Activated B cell treated with CpG ODN at 0.5 μM for 24 hours (primary cell): ENCODE measurements at regions not wholly inside any gene's neighbourhood (a gene's known extent, or its start where the extent isn't known, plus 50 kb on each side); places are given as distances from the start of the nearest gene placed in this dataset.

Experiments
- ATAC-seq: fragments of 200-7000 bp; cut with Tn5 transposase; one replicate; pipeline ENCODE4 v1.10.0; 2021; ENCODE audit warnings: low read depth, mild to moderate bottlenecking, moderate library complexity
- CTCF ChIA-PET: fragments of 350-600 bp; sonication (Branson Sonifier 250); formaldehyde crosslinking; loops from one replicate; lab custom pipeline; 2021; ENCODE audit warnings: antibody characterized with exemption; lab: Charles Lee
- POLR2A ChIA-PET: fragments of 350-600 bp; sonication (Branson Sonifier 250); formaldehyde crosslinking; loops from one replicate; lab custom pipeline; 2021; ENCODE audit warnings: antibody characterized with exemption; lab: Charles Lee
- DNase-seq: peaks from one replicate; pipeline ENCODE4 v3.0.0; 2022
- H3K27ac Mint-ChIP-seq: one replicate; pipeline ENCODE4 v1.8.0; 2020; ENCODE audit warnings: mixed read lengths
- H3K27me3 Mint-ChIP-seq: one replicate; pipeline ENCODE4 v1.8.0; 2021; ENCODE audit warnings: mixed read lengths
- H3K36me3 Mint-ChIP-seq: one replicate; pipeline ENCODE4 v1.8.0; 2021; ENCODE audit warnings: low read depth, mixed read lengths
- H3K4me1 Mint-ChIP-seq: one replicate; pipeline ENCODE4 v1.8.0; 2021; ENCODE audit warnings: mixed read lengths
- H3K4me3 Mint-ChIP-seq: one replicate; pipeline ENCODE4 v1.8.0; 2020; ENCODE audit warnings: mild to moderate bottlenecking, mixed read lengths
- H3K9me3 Mint-ChIP-seq: one replicate; pipeline ENCODE4 v1.8.0; 2020; ENCODE audit warnings: mixed read lengths
- intact Hi-C: fragments of 100-400 bp; cut with micrococcal nuclease; formaldehyde crosslinking; loops from one replicate; pipeline ENCODE4 v1.15.1; 2024
- TF ChIP-seq, protein P1 (sequence below): fragments of 200-600 bp; IDR thresholded peaks from one replicate; pipeline ENCODE4 v1.8.0; 2022; ENCODE audit warnings: antibody characterized with exemption, mild to moderate bottlenecking

DNA sequence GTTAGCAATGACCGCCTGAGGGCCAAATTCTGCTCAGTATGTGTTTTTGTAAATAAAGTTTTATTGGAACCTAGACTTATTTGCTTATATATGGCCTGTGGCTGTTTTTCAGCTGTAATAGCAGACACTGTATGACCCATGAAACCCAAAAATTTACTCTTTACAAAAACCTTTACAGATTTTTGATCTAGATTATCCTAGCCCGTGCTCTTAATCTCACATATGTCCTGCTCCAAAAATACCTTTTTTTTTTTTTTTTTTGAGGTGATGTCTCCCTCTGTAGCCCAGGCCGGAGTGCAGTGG is 148.0 kb upstream of the ZNF217 start:
- H3K36me3 Mint-ChIP-seq: no peaks in the 10 kb centered on the region
- DNase-seq: no peak
- intact Hi-C loops: no loop called here
- ATAC-seq: no peak
- TF ChIP-seq, protein P1, sequence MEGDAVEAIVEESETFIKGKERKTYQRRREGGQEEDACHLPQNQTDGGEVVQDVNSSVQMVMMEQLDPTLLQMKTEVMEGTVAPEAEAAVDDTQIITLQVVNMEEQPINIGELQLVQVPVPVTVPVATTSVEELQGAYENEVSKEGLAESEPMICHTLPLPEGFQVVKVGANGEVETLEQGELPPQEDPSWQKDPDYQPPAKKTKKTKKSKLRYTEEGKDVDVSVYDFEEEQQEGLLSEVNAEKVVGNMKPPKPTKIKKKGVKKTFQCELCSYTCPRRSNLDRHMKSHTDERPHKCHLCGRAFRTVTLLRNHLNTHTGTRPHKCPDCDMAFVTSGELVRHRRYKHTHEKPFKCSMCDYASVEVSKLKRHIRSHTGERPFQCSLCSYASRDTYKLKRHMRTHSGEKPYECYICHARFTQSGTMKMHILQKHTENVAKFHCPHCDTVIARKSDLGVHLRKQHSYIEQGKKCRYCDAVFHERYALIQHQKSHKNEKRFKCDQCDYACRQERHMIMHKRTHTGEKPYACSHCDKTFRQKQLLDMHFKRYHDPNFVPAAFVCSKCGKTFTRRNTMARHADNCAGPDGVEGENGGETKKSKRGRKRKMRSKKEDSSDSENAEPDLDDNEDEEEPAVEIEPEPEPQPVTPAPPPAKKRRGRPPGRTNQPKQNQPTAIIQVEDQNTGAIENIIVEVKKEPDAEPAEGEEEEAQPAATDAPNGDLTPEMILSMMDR: no peak
- POLR2A ChIA-PET: interaction anchor here (0.5 to 4.2 kb wide), 5 partner anchors 9 to 438 kb away, joined by 3 to 20 read pairs (median 4); no protein-coding TSS in a partner anchor
- no peaks in the 10 kb centered on the region for H3K9me3 Mint-ChIP-seq
- no peak overlapping the region for H3K4me3 Mint-ChIP-seq
- peak overlapping the region; percentile 97 for H3K27ac Mint-ChIP-seq
- H3K4me1 Mint-ChIP-seq: peaks cover 63% of the 10 kb centered on the region
- CTCF ChIA-PET: interaction anchor here (0.7 to 1.4 kb wide), 3 partner anchors 10 to 178 kb away, joined by 3 to 5 read pairs (median 3); no protein-coding TSS in a partner anchor
- H3K27me3 Mint-ChIP-seq: no peaks in the 10 kb centered on the region

DNA sequence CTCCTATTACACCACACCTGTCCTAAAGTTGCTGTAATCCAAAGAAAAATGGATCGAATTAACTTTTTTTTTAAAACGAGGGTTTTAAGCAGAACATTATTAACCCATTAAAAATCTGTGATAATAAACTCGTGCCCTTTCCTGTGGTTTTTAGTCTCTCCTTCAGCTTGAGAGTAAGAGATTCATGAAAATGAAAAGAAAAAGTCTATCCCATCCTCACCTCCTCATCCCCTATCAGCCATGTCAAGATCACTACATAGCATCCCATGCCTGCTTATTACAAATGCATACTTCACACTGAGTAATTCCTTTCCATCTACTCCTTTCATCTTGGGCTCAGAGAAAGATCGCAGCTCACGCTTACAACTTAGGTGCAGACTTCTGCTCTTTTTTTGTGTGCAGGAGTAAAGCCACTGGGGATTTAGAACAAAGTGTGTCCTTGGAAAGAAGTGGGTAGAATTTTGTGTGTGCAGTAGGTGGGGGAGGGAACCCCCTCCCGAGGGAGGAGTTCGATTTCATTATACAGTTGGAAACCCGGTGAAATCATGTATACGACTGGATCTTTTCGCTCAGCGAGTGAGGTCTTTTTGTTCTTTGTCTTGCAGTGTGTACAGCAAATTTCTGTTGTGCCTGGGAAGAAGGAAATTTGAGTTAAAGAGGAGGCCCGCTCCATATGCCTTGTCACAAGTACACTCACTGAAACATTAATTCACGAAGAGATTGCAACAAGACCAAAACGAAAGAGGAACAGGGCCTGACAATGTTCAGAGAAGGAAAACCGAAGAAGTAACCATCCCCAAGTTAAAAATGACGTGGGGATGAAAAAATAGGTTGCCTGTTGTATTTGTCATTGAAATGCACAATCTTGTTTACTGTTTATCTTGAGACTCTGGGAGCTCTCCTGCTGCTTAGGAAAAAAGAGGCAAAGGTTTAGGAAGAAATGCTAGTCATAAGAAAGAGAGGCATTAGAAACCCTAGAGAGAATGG is 146.5 kb upstream of the ZNF217 start:
- Mint-ChIP-seq H3K27me3 (no peaks in the 10 kb centered on the region), H3K4me1 (peaks cover 75% of the 10 kb centered on the region), H3K27ac (peak overlapping the region; percentile 97), H3K4me3 (peak overlapping the region; percentile 82), H3K36me3 (no peaks in the 10 kb centered on the region), H3K9me3 (no peaks in the 10 kb centered on the region)
- ChIA-PET POLR2A (interaction anchor here (0.6 to 4.2 kb wide), 12 partner anchors 9 to 195 kb away, joined by 3 to 20 read pairs (median 3); no protein-coding TSS in a partner anchor), CTCF (interaction anchor here (1.0 to 1.4 kb wide), 3 partner anchors 11 to 160 kb away, joined by 3 to 5 read pairs (median 4); no protein-coding TSS in a partner anchor)
- DNase-seq (no peak), ATAC-seq (peak; percentile 58)
- TF ChIP-seq, protein P1: no peak
- intact Hi-C loops: loop anchor here (1.0 to 5.0 kb wide), 5 partner anchors 11 to 177 kb away; no protein-coding TSS in a partner anchor

DNA sequence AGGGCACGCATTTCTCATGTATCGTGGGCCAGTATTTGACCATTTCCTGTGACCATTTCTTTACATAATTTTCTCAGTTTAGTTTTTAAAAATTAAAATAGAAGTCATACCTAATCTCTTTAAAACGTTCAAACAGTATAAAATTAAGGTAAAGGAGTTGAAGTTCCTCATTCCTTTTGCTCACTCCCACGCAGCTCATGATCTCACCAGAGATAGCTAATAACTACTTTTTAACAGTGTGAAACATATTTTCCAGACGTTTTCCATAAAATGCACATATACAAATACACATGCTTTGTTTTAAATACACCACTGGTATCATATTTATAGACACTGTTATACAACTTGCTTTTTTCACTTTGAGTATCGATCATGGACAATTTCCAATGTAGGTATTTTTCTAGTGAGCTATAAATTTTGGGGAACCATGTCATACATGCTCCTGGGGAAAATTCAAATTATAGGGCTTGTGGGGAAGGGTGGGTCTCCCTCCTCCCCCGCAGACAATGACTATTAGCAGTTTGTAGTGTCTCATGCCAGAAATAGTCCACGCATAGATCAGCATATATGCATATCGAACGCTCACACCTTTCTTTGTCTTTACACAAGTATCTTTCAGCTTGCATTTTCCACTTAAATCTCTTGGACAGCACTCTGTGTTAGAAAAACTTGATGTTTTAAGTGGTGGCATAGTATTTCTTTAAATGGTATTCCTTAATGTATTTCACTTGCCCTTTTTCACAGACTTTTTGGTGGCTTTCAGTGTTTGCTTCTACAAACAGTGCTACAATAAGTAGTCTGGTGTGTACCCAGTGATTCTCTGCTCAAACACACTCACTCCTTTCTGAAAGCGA is 145.5 kb upstream of the ZNF217 start:
- Mint-ChIP-seq H3K9me3 (no peaks in the 10 kb centered on the region), H3K36me3 (no peaks in the 10 kb centered on the region), H3K4me1 (peaks cover 79% of the 10 kb centered on the region), H3K27ac (peak overlapping the region; percentile 97), H3K27me3 (no peaks in the 10 kb centered on the region), H3K4me3 (peak overlapping the region; percentile 82)
- TF ChIP-seq, protein P1: no peak
- POLR2A ChIA-PET: interaction anchor here (0.6 to 4.2 kb wide), 18 partner anchors 9 to 196 kb away, joined by 3 to 20 read pairs (median 3); no protein-coding TSS in a partner anchor
- intact Hi-C loops: loop anchor here (5.0 kb wide), 3 partner anchors 93 to 178 kb away; no protein-coding TSS in a partner anchor
- no peak for DNase-seq
- ATAC-seq: peak; percentile 23
- CTCF ChIA-PET: interaction anchor here (1.0 to 1.3 kb wide), 3 partner anchors 21 to 159 kb away, joined by 3 to 4 read pairs (median 3); partner anchors contain the start of gene ZNF217

DNA sequence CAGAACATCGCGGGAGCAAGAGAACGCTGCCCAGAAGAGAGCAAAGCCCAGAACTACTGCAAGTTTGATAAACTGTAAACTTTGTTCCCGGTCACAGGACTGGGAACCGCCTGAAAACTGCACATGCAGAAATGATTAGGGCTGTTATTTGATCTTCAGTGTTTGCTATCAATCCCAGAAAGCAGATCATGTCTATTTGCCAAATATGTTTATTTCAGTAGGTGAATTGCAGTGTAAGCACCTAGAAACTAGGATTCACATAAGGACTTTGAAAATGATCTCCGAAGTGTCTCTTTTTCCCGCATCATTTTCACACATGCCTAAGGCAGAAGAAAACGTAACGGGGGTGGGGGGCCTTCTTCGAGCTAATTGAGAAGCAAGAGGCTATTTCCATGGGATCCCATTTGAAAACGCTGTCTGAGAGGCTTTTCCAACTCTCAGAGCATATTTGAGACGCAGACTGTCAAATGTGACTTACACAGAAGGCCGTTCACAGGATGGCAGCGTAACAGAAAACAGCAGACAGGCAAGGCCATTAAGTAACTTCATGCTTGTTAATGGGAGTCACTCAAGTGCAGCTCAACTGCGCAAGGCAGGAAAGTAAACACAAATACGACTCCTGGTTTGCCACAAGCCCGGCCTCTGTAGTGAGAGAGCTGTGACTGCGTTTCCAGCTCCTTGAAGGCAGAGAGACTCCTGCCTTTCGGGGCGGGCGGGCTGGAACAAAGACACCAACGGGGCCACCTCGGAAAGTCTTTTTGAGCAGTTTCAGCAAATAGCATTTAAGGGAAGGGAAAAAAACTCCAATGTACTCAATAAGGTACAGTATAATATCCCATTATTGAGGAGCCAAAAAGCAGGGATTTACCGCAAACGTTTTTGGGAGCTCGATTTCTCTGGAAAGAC is 144.7 kb upstream of the ZNF217 start:
- Mint-ChIP-seq H3K27ac (peak overlapping the region; percentile 97), H3K4me3 (peak overlapping the region; percentile 74)

More for the DNA sequence above, 144.7 kb upstream of the ZNF217 start:
- DNase-seq (no peak), ATAC-seq (no peak)
- Mint-ChIP-seq H3K36me3 (no peaks in the 10 kb centered on the region), H3K27me3 (no peaks in the 10 kb centered on the region), H3K4me1 (peaks cover 78% of the 10 kb centered on the region), H3K9me3 (no peaks in the 10 kb centered on the region)
- TF ChIP-seq, protein P1: no peak
- CTCF ChIA-PET: interaction anchor here (1.3 kb wide), 2 partner anchors 144 to 159 kb away, joined by 3 to 4 read pairs; partner anchors contain the start of gene ZNF217
- intact Hi-C loops: loop anchor here (5.0 kb wide), 3 partner anchors 94 to 179 kb away; no protein-coding TSS in a partner anchor
- POLR2A ChIA-PET: interaction anchor here (0.5 to 4.2 kb wide), 16 partner anchors 8 to 197 kb away, joined by 3 to 20 read pairs (median 3); no protein-coding TSS in a partner anchor
